Neural progenitor cell (in vitro differentiated cells): ENCODE measurements at regions not wholly inside any gene's neighbourhood (a gene's known extent, or its start where the extent isn't known, plus 50 kb on each side); places are given as distances from the start of the nearest gene placed in this dataset.
"Not testable (repeated sequence)": the region's sequence is repeated elsewhere in the genome, so short reads cannot be mapped to it uniquely, and the experiment has no call there.

Source experiments
- DNase-seq: peaks from one replicate; pipeline ENCODE4 v3.0.0-alpha.2; 2016; ENCODE audit warnings: low spot score
- H2AFZ ChIP-seq: fragments of 200-600 bp; sonication (generic); replicated peaks from 2 replicates; pipeline ENCODE4 v1.6.1; 2016; ENCODE audit warnings: antibody characterized with exemption
- H3F3A ChIP-seq: fragments of 200-600 bp; sonication (generic); 2 replicates; pipeline ENCODE4 v1.6.1; 2016; ENCODE audit warnings: antibody characterized with exemption, low read depth
- H3K27ac ChIP-seq: fragments of 200-600 bp; sonication (generic); 2 replicates; pipeline ENCODE4 v1.5.1; 2016; ENCODE audit warnings: mild to moderate bottlenecking
- H3K27me3 ChIP-seq: fragments of 200-600 bp; sonication (generic); 2 replicates; pipeline ENCODE4 v1.6.1; 2016; ENCODE audit warnings: mild to moderate bottlenecking, moderate library complexity
- H3K36me3 ChIP-seq: fragments of 200-600 bp; sonication (generic); 2 replicates; pipeline ENCODE4 v1.5.1; 2016
- H3K4me1 ChIP-seq: fragments of 200-600 bp; sonication (generic); 2 replicates; pipeline ENCODE4 v1.6.1; 2016; ENCODE audit warnings: mixed run types
- H3K4me2 ChIP-seq: fragments of 200-600 bp; sonication (generic); 2 replicates; pipeline ENCODE4 v1.6.1; 2016
- H3K4me3 ChIP-seq: fragments of 200-600 bp; sonication (generic); 2 replicates; pipeline ENCODE4 v1.5.1; 2016
- H3K79me2 ChIP-seq: fragments of 200-600 bp; sonication (generic); 2 replicates; pipeline ENCODE4 v1.6.1; 2016; ENCODE audit warnings: low read depth
- H3K9ac ChIP-seq: fragments of 200-600 bp; sonication (generic); 2 replicates; pipeline ENCODE4 v1.6.1; 2016
- H3K9me3 ChIP-seq: fragments of 200-600 bp; sonication (generic); 2 replicates; pipeline ENCODE4 v1.5.1; 2016; ENCODE audit warnings: low read depth
- H4K20me1 ChIP-seq: fragments of 200-600 bp; sonication (generic); 2 replicates; pipeline ENCODE4 v1.6.1; 2016; ENCODE audit warnings: low read depth
- H3K27ac Mint-ChIP-seq: 3 replicates; pipeline ENCODE4 v1.8.0; 2021; ENCODE audit warnings: mixed read lengths
- H3K27me3 Mint-ChIP-seq: 2 replicates; pipeline ENCODE4 v1.8.0; 2022; ENCODE audit warnings: low read depth, mild to moderate bottlenecking, inconsistent platforms, moderate library complexity, mixed read lengths; ENCODE audit not compliant: insufficient read depth
- H3K36me3 Mint-ChIP-seq: 3 replicates; pipeline ENCODE4 v1.8.0; 2021; ENCODE audit warnings: mixed read lengths
- H3K4me1 Mint-ChIP-seq: 3 replicates; pipeline ENCODE4 v1.8.0; 2021; ENCODE audit warnings: mixed read lengths
- H3K4me3 Mint-ChIP-seq: 3 replicates; pipeline ENCODE4 v1.8.0; 2021; ENCODE audit warnings: mild to moderate bottlenecking, moderate library complexity, mixed read lengths
- H3K9me3 Mint-ChIP-seq: 3 replicates; pipeline ENCODE4 v1.8.0; 2020; ENCODE audit warnings: mixed read lengths
- EZH2 ChIP-seq: fragments of 200-600 bp; sonication (generic); IDR thresholded peaks from 2 replicates; pipeline ENCODE4 v1.6.1; 2017; ENCODE audit warnings: antibody characterized with exemption, mild to moderate bottlenecking, moderate library complexity
- EZH2phosphoT487 ChIP-seq: fragments of 200-600 bp; sonication (generic); IDR thresholded peaks from 2 replicates; pipeline ENCODE4 v1.6.1; 2017; ENCODE audit warnings: antibody characterized with exemption
- TF ChIP-seq, protein P1 (sequence below): fragments of 200-600 bp; sonication (generic); IDR thresholded peaks from 2 replicates; pipeline ENCODE4 v1.5.1; 2017; ENCODE audit warnings: antibody characterized with exemption, mild to moderate bottlenecking

DNA sequence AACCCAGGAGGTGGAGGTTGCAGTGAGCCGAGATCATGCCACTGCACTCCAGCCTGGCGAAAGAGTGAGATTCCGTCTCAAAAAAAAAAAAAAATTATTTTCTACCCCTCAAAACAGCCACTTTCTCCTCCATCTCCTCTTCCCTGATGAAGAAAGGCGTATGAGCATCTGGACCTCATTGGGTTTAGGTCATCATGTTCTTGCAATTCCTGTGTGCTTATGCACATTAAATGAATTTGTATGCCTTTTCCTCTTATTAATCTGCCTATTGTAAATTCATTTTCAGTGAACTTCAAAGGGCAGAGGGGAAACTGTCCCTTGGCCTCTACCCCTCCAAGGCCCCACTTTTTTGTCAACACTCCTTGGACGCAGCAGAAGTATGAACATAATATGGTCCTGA is 117.8 kb downstream of the RPLP1 start:
- no peaks in the 10 kb centered on the region for H3K27me3 ChIP-seq
- no peaks in the 10 kb centered on the region for H3K9me3 ChIP-seq
- no peaks in the 10 kb centered on the region for H4K20me1 ChIP-seq
- no peak overlapping the region for H3K4me3 Mint-ChIP-seq
- H3K4me3 ChIP-seq, result no peak overlapping the region
- H2AFZ ChIP-seq, result no peak overlapping the region
- no peak overlapping the region for H3K27ac ChIP-seq
- no peaks in the 10 kb centered on the region for H3K4me1 ChIP-seq
- TF ChIP-seq, protein P1, sequence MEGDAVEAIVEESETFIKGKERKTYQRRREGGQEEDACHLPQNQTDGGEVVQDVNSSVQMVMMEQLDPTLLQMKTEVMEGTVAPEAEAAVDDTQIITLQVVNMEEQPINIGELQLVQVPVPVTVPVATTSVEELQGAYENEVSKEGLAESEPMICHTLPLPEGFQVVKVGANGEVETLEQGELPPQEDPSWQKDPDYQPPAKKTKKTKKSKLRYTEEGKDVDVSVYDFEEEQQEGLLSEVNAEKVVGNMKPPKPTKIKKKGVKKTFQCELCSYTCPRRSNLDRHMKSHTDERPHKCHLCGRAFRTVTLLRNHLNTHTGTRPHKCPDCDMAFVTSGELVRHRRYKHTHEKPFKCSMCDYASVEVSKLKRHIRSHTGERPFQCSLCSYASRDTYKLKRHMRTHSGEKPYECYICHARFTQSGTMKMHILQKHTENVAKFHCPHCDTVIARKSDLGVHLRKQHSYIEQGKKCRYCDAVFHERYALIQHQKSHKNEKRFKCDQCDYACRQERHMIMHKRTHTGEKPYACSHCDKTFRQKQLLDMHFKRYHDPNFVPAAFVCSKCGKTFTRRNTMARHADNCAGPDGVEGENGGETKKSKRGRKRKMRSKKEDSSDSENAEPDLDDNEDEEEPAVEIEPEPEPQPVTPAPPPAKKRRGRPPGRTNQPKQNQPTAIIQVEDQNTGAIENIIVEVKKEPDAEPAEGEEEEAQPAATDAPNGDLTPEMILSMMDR, result no peak
- TF ChIP-seq EZH2 (no peak), EZH2phosphoT487 (no peak)
- peaks cover 15% of the 10 kb centered on the region for H3K4me1 Mint-ChIP-seq
- H3K27ac Mint-ChIP-seq, result no peak overlapping the region
- no peaks in the 10 kb centered on the region for H3K36me3 Mint-ChIP-seq
- no peak overlapping the region for H3K4me2 ChIP-seq
- no peak overlapping the region for H3K9ac ChIP-seq
- H3K79me2 ChIP-seq, result no peaks in the 10 kb centered on the region
- H3K27me3 Mint-ChIP-seq, result peaks cover 7% of the 10 kb centered on the region
- no peaks in the 10 kb centered on the region for H3F3A ChIP-seq
- H3K9me3 Mint-ChIP-seq, result no peaks in the 10 kb centered on the region
- no peak for DNase-seq
- no peaks in the 10 kb centered on the region for H3K36me3 ChIP-seq

DNA sequence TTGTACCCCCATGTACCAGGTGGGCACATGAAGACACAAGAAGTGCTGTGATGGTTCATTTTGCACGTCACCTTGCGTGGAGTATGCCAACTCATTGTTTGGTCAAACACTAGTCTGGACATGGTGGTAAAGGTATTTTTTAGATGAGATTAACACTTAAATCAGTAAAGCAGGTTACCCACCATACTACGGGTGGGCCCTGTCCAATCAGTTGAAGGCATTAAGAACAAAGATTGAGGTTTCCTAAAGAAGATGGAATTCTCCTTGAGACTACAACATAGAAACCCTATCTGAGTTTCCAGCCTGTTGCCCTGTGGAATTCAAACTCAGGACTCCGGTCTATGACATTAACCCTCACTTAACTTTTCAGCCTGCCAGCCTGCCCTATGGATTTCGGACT is 118.4 kb downstream of the RPLP1 start:
- H3K27me3 Mint-ChIP-seq, result peaks cover 7% of the 10 kb centered on the region
- Histone ChIP-seq H3K4me2 (no peak overlapping the region), H3K4me1 (no peaks in the 10 kb centered on the region), H2AFZ (no peak overlapping the region), H3K9me3 (no peaks in the 10 kb centered on the region), H3K27me3 (no peaks in the 10 kb centered on the region), H4K20me1 (no peaks in the 10 kb centered on the region), H3K4me3 (no peak overlapping the region), H3K27ac (no peak overlapping the region), H3K36me3 (no peaks in the 10 kb centered on the region), H3K79me2 (no peaks in the 10 kb centered on the region), H3K9ac (no peak overlapping the region), H3F3A (no peaks in the 10 kb centered on the region)
- H3K36me3 Mint-ChIP-seq, result no peaks in the 10 kb centered on the region
- no peaks in the 10 kb centered on the region for H3K9me3 Mint-ChIP-seq
- peaks cover 20% of the 10 kb centered on the region for H3K4me1 Mint-ChIP-seq
- TF ChIP-seq, protein P1, result no peak
- TF ChIP-seq EZH2phosphoT487 (no peak), EZH2 (no peak)
- H3K27ac Mint-ChIP-seq, result no peak overlapping the region
- DNase-seq, result no peak
- no peak overlapping the region for H3K4me3 Mint-ChIP-seq

DNA sequence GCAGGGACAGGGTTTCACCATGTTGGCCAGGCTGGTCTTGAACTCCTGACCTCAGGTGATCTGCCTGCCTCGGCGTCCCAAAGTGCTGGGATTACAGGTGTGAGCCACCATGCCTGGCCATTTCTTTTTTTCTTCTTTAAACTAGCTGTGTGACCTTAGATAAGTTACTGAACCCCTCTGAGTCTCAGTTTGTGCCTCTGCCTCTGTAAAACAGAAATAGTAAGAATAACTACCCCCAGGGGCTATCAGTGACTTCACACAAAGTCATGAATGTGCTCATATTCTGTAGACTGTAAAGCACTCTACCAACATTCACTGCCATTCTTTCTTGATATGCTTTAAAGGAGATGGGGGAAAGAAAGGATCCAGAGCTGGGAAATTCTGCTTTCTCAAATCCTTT is 120.7 kb downstream of the RPLP1 start:
- H3K27me3 ChIP-seq, H3K9me3 ChIP-seq: not testable (repeated sequence)

DNA sequence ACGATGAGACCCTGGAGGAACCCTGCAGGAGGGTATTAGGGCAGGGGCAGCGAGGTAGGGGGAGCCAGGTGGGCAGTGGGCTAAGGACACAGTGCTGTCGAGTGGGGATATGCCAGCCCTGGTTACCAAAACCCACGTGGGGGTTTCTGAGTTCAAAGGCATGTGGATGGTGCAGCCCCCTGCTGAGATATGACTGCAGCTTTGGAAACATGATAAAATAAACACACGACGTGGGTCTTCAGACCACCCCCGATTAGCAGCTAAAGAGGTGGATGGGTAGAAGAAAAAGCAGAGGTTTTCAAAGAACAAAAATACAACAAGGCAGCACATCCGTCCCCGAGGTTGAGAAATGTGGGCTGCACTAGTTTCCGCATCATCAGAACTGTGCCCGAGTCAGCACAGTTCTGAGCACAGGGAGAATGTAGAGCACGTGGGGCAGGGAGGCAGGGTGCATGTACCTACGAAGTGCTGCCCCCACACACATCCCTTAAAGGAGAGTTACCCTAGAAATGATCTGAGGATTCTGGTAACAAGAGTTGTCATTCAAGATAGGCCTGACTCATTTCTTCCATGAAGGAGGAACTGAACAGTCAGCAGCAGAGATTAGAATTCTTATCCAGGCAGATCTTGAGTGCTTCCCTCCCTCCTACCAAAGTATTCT is 121.3 kb downstream of the RPLP1 start:
- no peak overlapping the region for H3K4me3 ChIP-seq
- no peak for TF ChIP-seq EZH2
- no peak for TF ChIP-seq EZH2phosphoT487
- TF ChIP-seq, protein P1, result no peak
- no peaks in the 10 kb centered on the region for H4K20me1 ChIP-seq
- H3K4me3 Mint-ChIP-seq, result no peak overlapping the region
- H3K9ac ChIP-seq, result no peak overlapping the region
- no peak for DNase-seq
- H3K27ac ChIP-seq, result no peak overlapping the region
- no peak overlapping the region for H3K4me2 ChIP-seq
- H3K4me1 Mint-ChIP-seq, result peaks cover 26% of the 10 kb centered on the region
- H3K79me2 ChIP-seq, result no peaks in the 10 kb centered on the region
- H3K4me1 ChIP-seq, result no peaks in the 10 kb centered on the region
- H3K27ac Mint-ChIP-seq, result peak overlapping the region; percentile 2
- H2AFZ ChIP-seq, result peak overlapping the region; percentile 57
- peaks cover 6% of the 10 kb centered on the region for H3K27me3 Mint-ChIP-seq
- H3K36me3 ChIP-seq, result no peaks in the 10 kb centered on the region
- H3F3A ChIP-seq, result no peaks in the 10 kb centered on the region
- H3K9me3 Mint-ChIP-seq, result no peaks in the 10 kb centered on the region
- H3K9me3 ChIP-seq, result no peaks in the 10 kb centered on the region
- no peaks in the 10 kb centered on the region for H3K36me3 Mint-ChIP-seq
- H3K27me3 ChIP-seq, result no peaks in the 10 kb centered on the region

More for the DNA sequence above, 120.7 kb downstream of the RPLP1 start:
- H3K4me1 ChIP-seq, H3K4me3 Mint-ChIP-seq, H3K27me3 Mint-ChIP-seq, H3K36me3 ChIP-seq, H3K4me2 ChIP-seq, H3K4me3 ChIP-seq, DNase-seq, H2AFZ ChIP-seq, H3K9ac ChIP-seq, H3K27ac ChIP-seq, H3K79me2 ChIP-seq, H3K27ac Mint-ChIP-seq, H4K20me1 ChIP-seq, H3K9me3 Mint-ChIP-seq, H3K36me3 Mint-ChIP-seq, H3F3A ChIP-seq: not testable (repeated sequence)
- peaks cover 22% of the 10 kb centered on the region for H3K4me1 Mint-ChIP-seq
